ENCODE measurements at regions not wholly inside any gene's neighbourhood (a gene's known extent, or its start where the extent isn't known, plus 50 kb on each side); places are given as distances from the start of the nearest gene placed in this dataset.
"Not testable (repeated sequence)": the region's sequence is repeated elsewhere in the genome, so short reads cannot be mapped to it uniquely, and the experiment has no call there.

- not testable (repeated sequence) for DNase-seq
Measured at GRCh38 chr6:105686793-105687192, 283.9 kb upstream of the PREP start.

DNA sequence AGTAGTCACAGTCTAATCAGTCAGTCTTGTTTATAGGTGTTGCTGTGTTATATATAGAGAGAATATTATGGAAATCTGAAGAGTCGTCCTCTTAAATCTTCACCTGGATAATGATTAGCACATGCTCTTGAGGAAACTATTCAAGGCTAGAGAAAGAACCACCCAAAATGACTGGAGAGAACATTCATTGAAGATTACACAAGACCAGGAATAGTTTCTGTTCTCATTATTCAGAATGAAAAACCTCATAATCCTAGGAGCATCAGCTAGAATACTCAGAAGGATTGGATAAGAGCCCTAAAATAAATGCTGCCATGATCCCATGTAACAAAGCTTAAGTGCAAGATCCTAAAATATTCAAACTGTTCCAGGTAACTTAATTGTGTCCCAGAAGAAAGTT, 278.2 kb upstream of the PREP start:
- no peak for DNase-seq

GRCh38 chr6:105680131-105680530, 277.2 kb upstream of the PREP start:
- no peak for DNase-seq

- DNase-seq: no peak
Measured at GRCh38 chr6:105678516-105678915, 275.6 kb upstream of the PREP start.

GRCh38 chr6:105677671-105678475, 275.0 kb upstream of the PREP start:
- no peak for DNase-seq

DNA sequence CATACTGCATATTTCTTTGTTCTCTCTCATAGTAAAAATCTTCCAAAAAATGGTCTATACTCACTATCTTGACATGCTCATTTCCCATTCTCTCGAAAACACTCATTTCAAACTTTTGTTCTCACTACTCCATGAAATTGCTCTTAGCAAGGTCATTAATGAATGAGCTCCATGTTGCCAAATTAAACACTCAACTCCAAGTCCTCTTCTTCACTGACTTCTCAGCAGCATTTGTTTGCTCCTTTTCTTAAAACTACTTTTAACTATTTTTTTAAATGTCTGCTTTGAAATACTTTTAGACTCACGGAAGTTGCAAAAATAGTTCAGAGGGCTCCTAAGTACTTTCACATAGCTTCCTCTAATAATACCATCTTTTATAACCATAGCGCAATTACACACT, 274.0 kb upstream of the PREP start:
- DNase-seq: no peak

GRCh38 chr6:105675715-105676397, 273.0 kb upstream of the PREP start:
- DNase-seq: peak in 1 of 2 experiments; percentile 8

GRCh38 chr6:105672856-105673538, 270.1 kb upstream of the PREP start:
- DNase-seq: not testable (repeated sequence)

GRCh38 chr6:105669232-105669631, 266.4 kb upstream of the PREP start:
- no peak for DNase-seq

DNA sequence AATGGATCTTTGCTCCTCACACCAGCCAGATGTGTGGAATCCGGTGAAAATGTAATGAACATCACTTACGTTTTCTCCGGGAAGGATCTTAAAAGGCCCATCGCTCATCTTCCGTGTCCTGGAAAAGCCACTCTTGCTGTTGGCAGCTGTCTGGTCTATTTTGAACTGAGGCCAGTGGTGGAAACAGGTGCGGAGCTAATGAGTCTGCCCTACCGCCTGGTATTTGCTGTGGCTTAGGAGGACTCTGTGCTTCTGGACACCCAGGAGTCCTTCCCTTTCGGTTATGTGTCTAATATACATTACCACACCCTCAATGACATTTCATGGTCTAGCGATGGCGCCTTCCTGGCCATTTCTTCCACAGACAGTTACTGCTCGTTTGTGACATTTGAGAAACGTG, 264.2 kb upstream of the PREP start:
- no peak for DNase-seq

GRCh38 chr6:105664931-105665330, 262.0 kb upstream of the PREP start:
- DNase-seq: no peak

GRCh38 chr6:105651969-105652368, 249.1 kb upstream of the PREP start:
- DNase-seq: no peak

DNA sequence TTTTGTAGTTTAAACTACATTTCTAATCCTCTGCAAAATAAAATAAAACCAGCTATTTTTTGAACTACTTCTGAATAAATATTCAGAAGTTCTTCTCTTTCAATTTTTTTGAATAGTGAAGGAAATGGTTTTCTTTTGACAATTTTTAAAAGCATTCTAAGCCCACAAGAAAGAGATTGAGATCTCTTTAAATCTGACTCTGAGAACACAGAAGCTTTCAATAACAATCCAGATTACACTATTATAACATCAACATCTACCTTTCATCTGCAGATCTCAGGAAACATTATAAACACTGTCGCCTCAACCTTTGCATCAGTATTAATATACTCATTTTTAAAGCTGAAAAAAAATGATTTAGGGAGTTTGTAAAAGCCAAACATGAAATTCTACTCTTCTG, 247.5 kb upstream of the PREP start:
- DNase-seq: no peak

- no peak for DNase-seq
Measured at GRCh38 chr6:105649192-105649591, 246.3 kb upstream of the PREP start.

GRCh38 chr6:105648276-105648675, 245.4 kb upstream of the PREP start:
- no peak for DNase-seq

GRCh38 chr6:105646391-105646867, 243.5 kb upstream of the PREP start:
- no peak for DNase-seq

- no peak for DNase-seq
Measured at GRCh38 chr6:105645958-105646357, 243.1 kb upstream of the PREP start.

GRCh38 chr6:105645156-105645555, 242.3 kb upstream of the PREP start:
- DNase-seq: no peak

GRCh38 chr6:105644691-105645090, 241.8 kb upstream of the PREP start:
- no peak for DNase-seq

DNA sequence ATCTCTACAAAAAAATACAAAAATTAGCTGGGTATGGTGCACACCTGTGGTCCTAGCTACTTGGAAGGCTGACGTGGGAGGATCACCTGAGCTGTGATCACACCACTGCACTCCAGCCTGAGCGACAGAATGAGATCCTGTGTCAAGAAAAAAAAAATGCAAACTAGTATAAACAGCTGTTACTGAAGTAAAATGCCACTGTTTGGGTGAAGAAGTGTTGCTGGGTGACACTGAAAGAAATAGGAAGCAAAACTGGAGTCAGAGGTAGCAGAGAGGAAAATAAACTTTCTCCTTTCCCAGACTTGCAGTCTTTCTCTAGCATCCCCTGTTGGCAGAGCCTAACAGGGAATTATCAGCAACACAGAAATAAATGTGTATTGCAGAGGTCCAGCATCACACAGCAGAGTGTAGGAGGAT, 241.2 kb upstream of the PREP start:
- no peak for DNase-seq

- DNase-seq: no peak
Measured at GRCh38 chr6:105642708-105643107, 239.8 kb upstream of the PREP start.

- DNase-seq: no peak
Measured at GRCh38 chr6:105641504-105641903, 238.6 kb upstream of the PREP start.

- DNase-seq: no peak
Measured at GRCh38 chr6:105639124-105639523, 236.2 kb upstream of the PREP start.

- DNase-seq: no peak
Measured at GRCh38 chr6:105633814-105634213, 230.9 kb upstream of the PREP start.

Data from NCI-H187 (cell line).